UCSD-AML1 (cell line): ENCODE measurements at regions not wholly inside any gene's neighbourhood (a gene's known extent, or its start where the extent isn't known, plus 50 kb on each side); places are given as distances from the start of the nearest gene placed in this dataset.
"Not testable (repeated sequence)": the region's sequence is repeated elsewhere in the genome, so short reads cannot be mapped to it uniquely, and the experiment has no call there.

Experiments used
- DNase-seq: peaks from one replicate; lab custom pipeline; 2025; ENCODE audit not compliant: unreplicated experiment; lab: John Stamatoyannopoulos, UW

- DNase-seq, result no peak
Measured at GRCh38 chr21:15566703-15567102, 163.1 kb upstream of the USP25 start.

- DNase-seq, result no peak
Measured at GRCh38 chr21:15567191-15567590, 162.6 kb upstream of the USP25 start.

- no peak for DNase-seq
Measured at GRCh38 chr21:15568516-15568915, 161.3 kb upstream of the USP25 start.

- no peak for DNase-seq
Measured at GRCh38 chr21:15586752-15587427, 142.9 kb upstream of the USP25 start.

- DNase-seq, result no peak
Measured at GRCh38 chr21:15592271-15592860, 137.4 kb upstream of the USP25 start.

- no peak for DNase-seq
Measured at GRCh38 chr21:15592957-15593356, 136.8 kb upstream of the USP25 start.

- DNase-seq, result no peak
Measured at GRCh38 chr21:15601390-15601789, 128.4 kb upstream of the USP25 start.

GRCh38 chr21:15604413-15604812 lies 125.4 kb upstream of the USP25 start:
- no peak for DNase-seq

GRCh38 chr21:15614766-15615165 lies 115.0 kb upstream of the USP25 start:
- DNase-seq, result no peak

- no peak for DNase-seq
Measured at GRCh38 chr21:15616864-15617574, 112.8 kb upstream of the USP25 start.

GRCh38 chr21:15617964-15618363 lies 111.8 kb upstream of the USP25 start:
- DNase-seq, result no peak

GRCh38 chr21:15620892-15621291 lies 108.9 kb upstream of the USP25 start:
- no peak for DNase-seq

- DNase-seq, result no peak
Measured at GRCh38 chr21:15624646-15625045, 105.1 kb upstream of the USP25 start.

GRCh38 chr21:15625363-15625762 lies 104.4 kb upstream of the USP25 start:
- DNase-seq, result no peak

GRCh38 chr21:15626031-15626430 lies 103.8 kb upstream of the USP25 start:
- no peak for DNase-seq

- DNase-seq, result no peak
Measured at GRCh38 chr21:15627011-15627410, 102.8 kb upstream of the USP25 start.

GRCh38 chr21:15627823-15628222 lies 102.0 kb upstream of the USP25 start:
- no peak for DNase-seq

GRCh38 chr21:15631342-15631741 lies 98.4 kb upstream of the USP25 start:
- no peak for DNase-seq

- DNase-seq, result not testable (repeated sequence)
Measured at GRCh38 chr21:15634541-15634940, 95.2 kb upstream of the USP25 start.

- no peak for DNase-seq
Measured at GRCh38 chr21:15638856-15639549, 90.8 kb upstream of the USP25 start.

GRCh38 chr21:15640113-15640512 lies 89.7 kb upstream of the USP25 start:
- DNase-seq, result not testable (repeated sequence)

GRCh38 chr21:15644489-15644888 lies 85.3 kb upstream of the USP25 start:
- DNase-seq, result no peak
